HCT116 (cell line): ENCODE measurements at regions not wholly inside any gene's neighbourhood (a gene's known extent, or its start where the extent isn't known, plus 50 kb on each side); places are given as distances from the start of the nearest gene placed in this dataset.

Experiments used
- ATAC-seq: fragments of 200-7000 bp; cut with Tn5 transposase; 2 replicates; pipeline ENCODE4 v1.9.1; 2020; ENCODE audit warnings: mild to moderate bottlenecking, moderate library complexity
- BruUV-seq: library from RNA; stranded (reverse); fragments of 400-500 nt; replicated peaks from 2 replicates; lab custom pipeline; 2021; lab: Mats Ljungman, UMichigan
- CTCF ChIA-PET: fragments of 300-600 bp; sonication (Branson Sonifier 250); formaldehyde crosslinking; loops from one replicate; lab custom pipeline; 2021; ENCODE audit warnings: antibody characterized with exemption; lab: Charles Lee
- POLR2A ChIA-PET: fragments of 300-600, 350-600 bp; sonication (Branson Sonifier 250); formaldehyde crosslinking; loops from one replicate; lab custom pipeline; 2021; ENCODE audit warnings: antibody characterized with exemption; lab: Charles Lee
- RAD21 ChIA-PET, 2 experiments: fragments of 300-600 bp; sonication (Branson Sonifier 250); formaldehyde crosslinking; loops; one replicate each; lab custom pipeline; 2023; ENCODE audit warnings: low total read pairs in 2 of 2; ENCODE audit not compliant: uncharacterized antibody in 2 of 2, unreplicated experiment in 2 of 2, low non-redundant PET in 1 of 2; lab: Charles Lee
- DNase-seq: peaks from one replicate; pipeline ENCODE4 v3.0.0-alpha.2; 2010; ENCODE audit warnings: low read depth, low spot score
- H2AFZ ChIP-seq: fragments of 200-600 bp; shearing (Covaris generic), sonication (generic); 2 replicates; pipeline ENCODE4 v1.6.1; 2017; ENCODE audit warnings: low read depth, mixed run types, mixed read lengths, antibody characterized with exemption, low read length; ENCODE audit not compliant: poor library complexity, severe bottlenecking
- H3K27ac ChIP-seq: 2 replicates; pipeline ENCODE4 v1.5.1; 2012; ENCODE audit warnings: low read depth, low read length
- H3K27me3 ChIP-seq: fragments of 200-600 bp; sonication (generic); 2 replicates; pipeline ENCODE4 v1.6.1; 2016; ENCODE audit warnings: mixed run types, low read length, mixed read lengths; ENCODE audit not compliant: insufficient read depth
- H3K36me3 ChIP-seq, 2 experiments: fragments of 200-500 bp in 1 of 2; fragments of 200-600 bp in 1 of 2; sonication (Bioruptor generic) in 1 of 2; sonication (generic) in 1 of 2; 2 replicates each; pipeline versions ENCODE4 v1.5.1 to v1.6.1; 2014 to 2016; ENCODE audit warnings: low read length in 2 of 2, inconsistent platforms in 1 of 2, mixed read lengths in 1 of 2, mixed run types in 1 of 2; ENCODE audit not compliant: insufficient read depth in 2 of 2, control insufficient read depth in 1 of 2
- H3K4me1 ChIP-seq, 2 experiments: fragments of 200-600 bp in 1 of 2; sonication (generic) in 1 of 2; 2 replicates each; pipeline versions ENCODE4 v1.5.1 to v1.6.1; 2012 to 2017; ENCODE audit warnings: low read length in 2 of 2, inconsistent platforms in 1 of 2, mild to moderate bottlenecking in 1 of 2, mixed read lengths in 1 of 2, mixed run types in 1 of 2, moderate library complexity in 1 of 2; ENCODE audit not compliant: insufficient read depth in 2 of 2, control insufficient read depth in 1 of 2
- H3K4me2 ChIP-seq: fragments of 200-600 bp; sonication (generic); 2 replicates; pipeline ENCODE4 v1.6.1; 2017; ENCODE audit warnings: mixed run types, low read length, mixed read lengths
- H3K4me3 ChIP-seq, 2 experiments: fragments of 200-600 bp in 1 of 2; sonication (generic) in 1 of 2; replicated peaks in 1 of 2; 2 replicates each; pipeline ENCODE4 v1.5.1; 2011 to 2016; ENCODE audit warnings: low read length in 2 of 2, control low read depth in 1 of 2, low read depth in 1 of 2, mild to moderate bottlenecking in 1 of 2, mixed read lengths in 1 of 2, mixed run types in 1 of 2
- H3K79me2 ChIP-seq: fragments of 200-600 bp; sonication (generic); 2 replicates; pipeline ENCODE4 v1.6.1; 2017; ENCODE audit warnings: mild to moderate bottlenecking, mixed run types, low read length, moderate library complexity, mixed read lengths; ENCODE audit not compliant: insufficient read depth
- H3K9ac ChIP-seq: fragments of 200-600 bp; sonication (generic); 2 replicates; pipeline ENCODE4 v1.6.1; 2016; ENCODE audit warnings: low read length, mixed read lengths
- H3K9me2 ChIP-seq: fragments of 200-600 bp; sonication (generic), shearing (Covaris generic); 2 replicates; pipeline ENCODE4 v1.6.1; 2017; ENCODE audit warnings: mixed run types, mild to moderate bottlenecking, moderate library complexity; ENCODE audit not compliant: insufficient read depth
- H3K9me3 ChIP-seq, 2 experiments: fragments of 200-500 bp in 1 of 2; fragments of 200-600 bp in 1 of 2; sonication (Bioruptor generic) in 1 of 2; sonication (generic) in 1 of 2; 2 replicates each; pipeline ENCODE4 v1.6.1; 2014 to 2017; ENCODE audit warnings: low read length in 2 of 2, mixed read lengths in 2 of 2, inconsistent platforms in 1 of 2, low read depth in 1 of 2, mild to moderate bottlenecking in 1 of 2, mixed run types in 1 of 2, moderate library complexity in 1 of 2; ENCODE audit not compliant: control insufficient read depth in 1 of 2, insufficient read depth in 1 of 2
- H4K20me1 ChIP-seq: fragments of 200-600 bp; sonication (generic), shearing (Covaris generic); 2 replicates; pipeline ENCODE4 v1.6.1; 2017; ENCODE audit warnings: mixed run types, mild to moderate bottlenecking, moderate library complexity; ENCODE audit not compliant: insufficient read depth
- ATF3 ChIP-seq: IDR thresholded peaks from 2 replicates; pipeline ENCODE4 v1.6.1; 2012
- CBX3 ChIP-seq: IDR thresholded peaks from 2 replicates; pipeline ENCODE4 v1.6.1; 2012; ENCODE audit warnings: low read depth
- CEBPB ChIP-seq: IDR thresholded peaks from 2 replicates; pipeline ENCODE4 v1.6.1; 2012; ENCODE audit warnings: low read depth
- CTCF ChIP-seq, 3 experiments: fragments of 200-600 bp in 1 of 3; sonication (generic) in 1 of 3; IDR thresholded peaks in 2 of 3; conservative IDR thresholded peaks in 1 of 3; 2 replicates each; pipeline ENCODE4 v1.5.1; 2012 to 2017; ENCODE audit warnings: low read depth in 2 of 3, low read length in 2 of 3, antibody characterized with exemption in 1 of 3, borderline replicate concordance in 1 of 3, control low read depth in 1 of 3, mild to moderate bottlenecking in 1 of 3, mixed read lengths in 1 of 3, mixed run types in 1 of 3, moderate library complexity in 1 of 3; ENCODE audit not compliant: insufficient read depth in 1 of 3
- EGR1 ChIP-seq: IDR thresholded peaks from 2 replicates; pipeline ENCODE4 v1.6.1; 2012; ENCODE audit warnings: low read depth
- EZH2 ChIP-seq: fragments of 200-600 bp; sonication (generic); IDR thresholded peaks from 2 replicates; pipeline ENCODE4 v1.6.1; 2017; ENCODE audit warnings: antibody characterized with exemption, mixed run types
- EZH2phosphoT487 ChIP-seq: fragments of 200-600 bp; IDR thresholded peaks from 2 replicates; pipeline ENCODE4 v1.6.1; 2018; ENCODE audit warnings: antibody characterized with exemption, borderline replicate concordance
- POLR2A ChIP-seq: IDR thresholded peaks from 2 replicates; pipeline ENCODE4 v1.7.0; 2011; ENCODE audit warnings: borderline replicate concordance; ENCODE audit not compliant: insufficient read depth, insufficient read length; ENCODE audit errors: extremely low read depth
- POLR2AphosphoS5 ChIP-seq: IDR thresholded peaks from 2 replicates; pipeline ENCODE4 v1.6.1; 2011; ENCODE audit warnings: mild to moderate bottlenecking, low read depth, low read length, moderate library complexity
- RAD21 ChIP-seq: IDR thresholded peaks from 2 replicates; pipeline ENCODE4 v1.6.1; 2012; ENCODE audit warnings: low read depth, mild to moderate bottlenecking
- REST ChIP-seq: IDR thresholded peaks from 2 replicates; pipeline ENCODE4 v1.6.1; 2012; ENCODE audit warnings: low read depth
- SIN3A ChIP-seq: IDR thresholded peaks from 2 replicates; pipeline ENCODE4 v1.6.1; 2012; ENCODE audit warnings: low read depth
- SRF ChIP-seq: IDR thresholded peaks from 2 replicates; pipeline ENCODE4 v1.6.1; 2012; ENCODE audit warnings: low read depth
- TCF7L2 ChIP-seq: IDR thresholded peaks from 2 replicates; pipeline ENCODE4 v1.7.0; 2011; ENCODE audit warnings: borderline replicate concordance, inconsistent platforms; ENCODE audit not compliant: insufficient read depth, insufficient read length; ENCODE audit errors: extremely low read depth
- YY1 ChIP-seq: IDR thresholded peaks from 2 replicates; pipeline ENCODE4 v1.6.1; 2011; ENCODE audit warnings: low read length, low read depth, moderate library complexity, mild to moderate bottlenecking; ENCODE audit not compliant: insufficient replicate concordance; ENCODE audit errors: extremely low read depth
- ZFX ChIP-seq: fragments of 450-650 bp; IDR thresholded peaks from 2 replicates; pipeline ENCODE4 v1.6.1; 2017
- intact Hi-C: fragments of 100-400 bp; cut with micrococcal nuclease; formaldehyde crosslinking; loops from 2 replicates; pipeline ENCODE4 v1.10.0; 2022

GRCh38 chr5:30638899-30639298, 554.6 kb upstream of the CDH6 start:
- H4K20me1 ChIP-seq: no peaks in the 10 kb centered on the region; the same call in 1 of the 2 replicates
- DNase-seq: no peak
- H2AFZ ChIP-seq: no peak overlapping the region
- no peak overlapping the region for H3K4me3 ChIP-seq
- no TSS peak for BruUV-seq
- H3K9ac ChIP-seq: no peak overlapping the region
- no peaks in the 10 kb centered on the region for H3K4me1 ChIP-seq
- H3K36me3 ChIP-seq: no peaks in the 10 kb centered on the region; a peak in 1 of 4 replicates
- no peaks in the 10 kb centered on the region for H3K27me3 ChIP-seq
- ChIA-PET POLR2A (no interaction called here), RAD21 (no interaction called here), CTCF (no interaction called here)
- TF ChIP-seq TCF7L2 (no peak), POLR2A (no peak), SIN3A (no peak), EZH2phosphoT487 (no peak), RAD21 (no peak), POLR2AphosphoS5 (no peak), YY1 (no peak), ATF3 (no peak), REST (no peak), CTCF (IDR thresholded peaks at IDR 0.05 in 2 of 3, conservative IDR thresholded peaks at IDR 0.05 in 1 of 3; ENCODE audit: borderline replicate concordance in 1 of 3, insufficient read depth in 1 of 3, low read depth in 2 of 3, low read length in 2 of 3) (no peak), EGR1 (no peak), SRF (no peak), EZH2 (no peak), ZFX (no peak), CBX3 (no peak), CEBPB (no peak)
- intact Hi-C loops: no loop called here
- H3K79me2 ChIP-seq: no peaks in the 10 kb centered on the region
- no peak overlapping the region for H3K4me2 ChIP-seq
- H3K9me3 ChIP-seq: peaks cover 26 to 53% of the 10 kb centered on the region in 2 experiments; a peak in 3 of 4 replicates
- ATAC-seq: no peak
- H3K9me2 ChIP-seq: no peaks in the 10 kb centered on the region
- no peak overlapping the region for H3K27ac ChIP-seq
